ENCODE measurements at regions not wholly inside any gene's neighbourhood (a gene's known extent, or its start where the extent isn't known, plus 50 kb on each side); places are given as distances from the start of the nearest gene placed in this dataset.

- no peak for DNase-seq
Observed at GRCh38 chr6:108751851-108752732, 96.1 kb upstream of the ARMC2 start.

GRCh38 chr6:108752733-108753590, 95.3 kb upstream of the ARMC2 start:
- no peak for DNase-seq

GRCh38 chr6:108755257-108756240, 92.7 kb upstream of the ARMC2 start:
- DNase-seq, result no peak

GRCh38 chr6:108757357-108757756, 90.9 kb upstream of the ARMC2 start:
- DNase-seq, result no peak

GRCh38 chr6:108758884-108759283, 89.3 kb upstream of the ARMC2 start:
- DNase-seq, result no peak

GRCh38 chr6:108760126-108761050, 87.8 kb upstream of the ARMC2 start:
- no peak for DNase-seq

- DNase-seq, result no peak
Observed at GRCh38 chr6:108762394-108762793, 85.8 kb upstream of the ARMC2 start.

GRCh38 chr6:108763931-108764579, 84.2 kb upstream of the ARMC2 start:
- no peak for DNase-seq

GRCh38 chr6:108764580-108764950, 83.7 kb upstream of the ARMC2 start:
- no peak for DNase-seq

- no peak for DNase-seq
Observed at GRCh38 chr6:108765495-108765894, 82.7 kb upstream of the ARMC2 start.

- DNase-seq, result no peak
Observed at GRCh38 chr6:108766419-108766818, 81.8 kb upstream of the ARMC2 start.

GRCh38 chr6:108766886-108767285, 81.3 kb upstream of the ARMC2 start:
- DNase-seq, result no peak

- no peak for DNase-seq
Observed at GRCh38 chr6:108767418-108768165, 80.6 kb upstream of the ARMC2 start.

- no peak for DNase-seq
Observed at GRCh38 chr6:108768166-108768555, 80.1 kb upstream of the ARMC2 start.

- DNase-seq, result no peak
Observed at GRCh38 chr6:108768792-108769524, 79.3 kb upstream of the ARMC2 start.

- DNase-seq, result no peak
Observed at GRCh38 chr6:108771421-108771820, 76.8 kb upstream of the ARMC2 start.

GRCh38 chr6:108774555-108774954, 73.7 kb upstream of the ARMC2 start:
- no peak for DNase-seq

- no peak for DNase-seq
Observed at GRCh38 chr6:108777536-108777935, 70.7 kb upstream of the ARMC2 start.

GRCh38 chr6:108778421-108779186, 69.6 kb upstream of the ARMC2 start:
- no peak for DNase-seq
